ENCODE measurements at regions not wholly inside any gene's neighbourhood (a gene's known extent, or its start where the extent isn't known, plus 50 kb on each side); places are given as distances from the start of the nearest gene placed in this dataset.
"Not testable (repeated sequence)": the region's sequence is repeated elsewhere in the genome, so short reads cannot be mapped to it uniquely, and the experiment has no call there.

DNA sequence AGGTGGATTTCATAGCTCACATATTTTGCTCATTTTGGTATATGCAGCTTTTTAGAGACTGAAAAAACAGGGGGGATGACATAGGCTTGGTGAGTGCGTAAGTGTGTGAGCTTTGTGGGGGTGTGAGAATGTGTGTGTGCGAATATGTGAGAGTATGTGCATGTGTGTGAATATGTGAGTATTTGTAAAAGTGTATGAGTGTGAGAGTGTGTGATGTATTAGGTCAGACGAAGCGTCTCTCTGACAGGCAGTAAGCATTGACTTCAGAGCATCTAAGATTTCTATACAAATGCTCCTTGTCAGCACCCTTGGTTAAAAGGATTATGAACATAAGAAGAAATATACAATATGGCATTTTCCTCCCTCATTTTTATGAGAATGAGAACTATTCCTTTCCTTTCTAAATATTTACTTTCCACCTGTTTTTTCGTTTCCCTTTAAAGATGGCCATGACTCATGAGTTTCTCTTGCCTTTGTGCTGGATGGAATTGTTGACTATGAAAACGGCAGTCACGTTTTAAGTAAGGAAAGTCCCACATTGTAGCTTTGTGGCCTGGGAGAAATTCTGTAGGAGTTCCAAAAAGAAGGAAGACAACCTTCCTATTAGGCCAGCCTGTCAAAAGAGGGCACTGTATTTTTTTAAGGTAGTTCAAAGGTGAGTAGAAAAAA lies 276.4 kb downstream of the FOXL1 start:
- DNase-seq (ENCODE audit: low read depth) = no peak
- no peak for TF ChIP-seq CTCF (IDR thresholded peaks at IDR 0.05; ENCODE audit: insufficient read depth, low read depth, low read length, missing control alignments)
- H3K4me3 ChIP-seq (ENCODE audit: low read length) = no peak overlapping the region

DNA sequence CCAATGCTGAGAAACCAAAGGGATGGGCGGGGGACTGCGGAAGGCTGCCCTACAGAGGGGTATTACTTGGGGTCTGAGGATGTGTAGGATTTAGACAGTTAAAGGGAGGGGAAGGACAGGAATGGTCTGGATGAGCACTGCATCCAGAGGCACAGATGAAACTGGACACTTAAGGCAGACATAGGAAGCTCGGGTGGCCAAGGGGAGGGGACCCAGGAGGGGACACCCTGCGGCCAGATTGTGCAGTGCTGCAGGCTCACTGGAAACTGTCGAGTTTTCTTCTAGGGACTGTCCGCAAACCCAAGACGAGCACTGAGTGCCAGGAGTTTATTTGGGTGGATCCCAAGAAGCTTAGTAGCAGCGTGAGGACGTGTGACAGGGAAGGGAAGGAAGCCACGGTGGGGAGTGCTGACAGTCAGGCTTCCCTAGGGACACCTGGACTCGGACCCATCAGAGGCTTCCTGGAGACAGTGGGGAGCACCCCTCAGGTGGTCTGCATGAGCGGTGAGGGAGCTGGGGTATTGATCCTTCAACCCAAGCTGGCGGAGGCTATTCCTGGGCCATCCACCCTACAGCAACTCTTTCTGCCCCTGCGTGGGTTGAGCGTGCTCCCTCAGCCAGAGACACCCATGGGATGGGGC lies 278.7 kb downstream of the FOXL1 start:
- no peak for TF ChIP-seq CTCF (IDR thresholded peaks at IDR 0.05; ENCODE audit: insufficient read depth, low read depth, low read length, missing control alignments)
- no peak overlapping the region for H3K4me3 ChIP-seq (ENCODE audit: low read length)
- no peak for DNase-seq (ENCODE audit: low read depth)

- TF ChIP-seq CTCF (IDR thresholded peaks at IDR 0.05; ENCODE audit: insufficient read depth, low read depth, low read length, missing control alignments) = no peak
- DNase-seq (ENCODE audit: low read depth) = no peak
- H3K4me3 ChIP-seq (ENCODE audit: low read length) = no peak overlapping the region
These were observed 279.5 kb downstream of the FOXL1 start for GRCh38 chr16:86857807-86858206.

GRCh38 chr16:86858501-86858900 lies 280.2 kb downstream of the FOXL1 start:
- no peak for TF ChIP-seq CTCF (IDR thresholded peaks at IDR 0.05; ENCODE audit: insufficient read depth, low read depth, low read length, missing control alignments)
- no peak for DNase-seq (ENCODE audit: low read depth)
- H3K4me3 ChIP-seq (ENCODE audit: low read length) = no peak overlapping the region

DNA sequence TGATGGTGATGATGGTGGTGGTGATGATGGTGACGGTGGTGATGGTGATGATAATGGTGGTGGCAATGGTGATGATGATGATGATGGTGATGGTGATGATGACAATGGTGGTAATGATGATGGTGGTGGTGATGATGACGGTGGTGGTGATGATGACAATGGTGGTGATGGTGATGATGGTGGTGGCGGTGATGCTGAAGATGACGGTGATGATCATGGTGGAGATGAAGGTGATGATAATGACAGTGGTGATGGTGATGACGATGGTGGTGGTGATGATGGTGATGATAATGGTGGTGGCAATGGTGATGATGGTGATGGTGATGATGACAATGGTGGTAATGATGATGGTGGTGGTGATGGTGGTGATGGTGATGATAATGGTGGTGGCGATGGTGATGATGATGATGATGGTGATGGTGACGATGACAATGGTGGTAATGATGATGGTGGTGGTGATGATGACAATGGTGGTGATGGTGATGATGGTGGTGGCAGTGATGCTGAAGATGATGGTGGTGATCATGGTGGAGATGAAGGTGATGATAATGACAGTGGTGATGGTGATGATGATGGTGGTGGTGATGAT lies 283.0 kb downstream of the FOXL1 start:
- not testable (repeated sequence) for H3K4me3 ChIP-seq (ENCODE audit: low read length); DNase-seq (ENCODE audit: low read depth)

- no peak for DNase-seq (ENCODE audit: low read depth)
- no peak overlapping the region for H3K4me3 ChIP-seq (ENCODE audit: low read length)
- TF ChIP-seq CTCF (IDR thresholded peaks at IDR 0.05; ENCODE audit: insufficient read depth, low read depth, low read length, missing control alignments) = no peak
These were observed 284.4 kb downstream of the FOXL1 start for GRCh38 chr16:86862595-86863280.

DNA sequence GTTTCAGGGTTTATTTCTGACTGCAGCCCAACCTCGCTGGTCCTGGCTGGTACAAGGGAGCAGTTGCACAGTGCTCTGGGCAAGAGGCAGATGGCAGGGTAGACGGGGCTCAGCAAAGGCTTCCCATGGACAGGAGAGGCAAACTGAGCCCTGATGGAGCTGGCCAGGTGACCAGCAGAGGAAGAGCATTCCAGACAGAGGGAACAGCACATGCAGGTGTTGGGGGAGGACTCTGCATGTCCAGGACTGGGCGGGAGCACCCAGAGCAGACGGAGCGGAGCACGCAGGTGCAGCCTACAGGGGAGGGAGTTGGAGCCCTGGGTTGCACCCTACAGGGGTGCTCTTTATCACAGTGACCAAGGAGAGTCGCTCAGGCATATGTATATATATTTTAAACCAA lies 285.3 kb downstream of the FOXL1 start:
- DNase-seq (ENCODE audit: low read depth) = no peak
- TF ChIP-seq CTCF (IDR thresholded peaks at IDR 0.05; ENCODE audit: insufficient read depth, low read depth, low read length, missing control alignments) = no peak
- H3K4me3 ChIP-seq (ENCODE audit: low read length) = no peak overlapping the region
